Suprapubic skin (tissue), 4 donors: ENCODE measurements at regions not wholly inside any gene's neighbourhood (a gene's known extent, or its start where the extent isn't known, plus 50 kb on each side); places are given as distances from the start of the nearest gene placed in this dataset.

Source experiments
- DNase-seq, 2 donors: peaks; one replicate each; pipeline ENCODE4 v3.0.0-alpha.2; 2019; ENCODE audit warnings: low spot score in 2 of 2
- H3K27ac ChIP-seq: fragments of 200-600 bp; sonication (generic); one replicate; pipeline ENCODE4 v1.5.1; 2019
- H3K27me3 ChIP-seq: fragments of 200-600 bp; sonication (generic); one replicate; pipeline ENCODE4 v1.5.1; 2019
- H3K36me3 ChIP-seq: fragments of 200-600 bp; sonication (generic); one replicate; pipeline ENCODE4 v1.5.1; 2019
- H3K4me1 ChIP-seq: fragments of 200-600 bp; sonication (generic); one replicate; pipeline ENCODE4 v1.5.1; 2019
- H3K4me3 ChIP-seq: fragments of 200-600 bp; sonication (generic); one replicate; pipeline ENCODE4 v1.5.1; 2019; ENCODE audit warnings: mild to moderate bottlenecking
- H3K9me3 ChIP-seq: fragments of 200-600 bp; sonication (generic); one replicate; pipeline ENCODE4 v1.5.1; 2019
- EP300 ChIP-seq: sonication (generic); formaldehyde crosslinking; IDR thresholded peaks from one replicate; pipeline ENCODE4 v1.6.1; 2017; ENCODE audit warnings: antibody characterized with exemption
- POLR2A ChIP-seq, 2 donors: fragments of 450-650 bp; IDR thresholded peaks; one replicate each; pipeline ENCODE4 v1.6.1; 2017; ENCODE audit warnings: antibody characterized with exemption in 2 of 2, mild to moderate bottlenecking in 2 of 2, moderate library complexity in 2 of 2
- POLR2AphosphoS5 ChIP-seq, 3 donors: sonication (generic); formaldehyde crosslinking; IDR thresholded peaks; one replicate each; pipeline ENCODE4 v1.6.1; 2017; ENCODE audit warnings: antibody characterized with exemption in 3 of 3
- WGBS: methylation state at CpG from one replicate; pipeline ENCODE4 v1.1.5; 2018; 5-methylcytosine and 5-hydroxymethylcytosine counted together
- TF ChIP-seq, protein P1 (sequence below), 2 donors: fragments of 200-600 bp in 1 of 2; fragments of 450-650 bp in 1 of 2; sonication (generic) in 1 of 2; IDR thresholded peaks; one replicate each; pipeline ENCODE4 v1.5.1; 2016 to 2019; ENCODE audit warnings: antibody characterized with exemption in 2 of 2, mild to moderate bottlenecking in 1 of 2, moderate library complexity in 1 of 2

DNA sequence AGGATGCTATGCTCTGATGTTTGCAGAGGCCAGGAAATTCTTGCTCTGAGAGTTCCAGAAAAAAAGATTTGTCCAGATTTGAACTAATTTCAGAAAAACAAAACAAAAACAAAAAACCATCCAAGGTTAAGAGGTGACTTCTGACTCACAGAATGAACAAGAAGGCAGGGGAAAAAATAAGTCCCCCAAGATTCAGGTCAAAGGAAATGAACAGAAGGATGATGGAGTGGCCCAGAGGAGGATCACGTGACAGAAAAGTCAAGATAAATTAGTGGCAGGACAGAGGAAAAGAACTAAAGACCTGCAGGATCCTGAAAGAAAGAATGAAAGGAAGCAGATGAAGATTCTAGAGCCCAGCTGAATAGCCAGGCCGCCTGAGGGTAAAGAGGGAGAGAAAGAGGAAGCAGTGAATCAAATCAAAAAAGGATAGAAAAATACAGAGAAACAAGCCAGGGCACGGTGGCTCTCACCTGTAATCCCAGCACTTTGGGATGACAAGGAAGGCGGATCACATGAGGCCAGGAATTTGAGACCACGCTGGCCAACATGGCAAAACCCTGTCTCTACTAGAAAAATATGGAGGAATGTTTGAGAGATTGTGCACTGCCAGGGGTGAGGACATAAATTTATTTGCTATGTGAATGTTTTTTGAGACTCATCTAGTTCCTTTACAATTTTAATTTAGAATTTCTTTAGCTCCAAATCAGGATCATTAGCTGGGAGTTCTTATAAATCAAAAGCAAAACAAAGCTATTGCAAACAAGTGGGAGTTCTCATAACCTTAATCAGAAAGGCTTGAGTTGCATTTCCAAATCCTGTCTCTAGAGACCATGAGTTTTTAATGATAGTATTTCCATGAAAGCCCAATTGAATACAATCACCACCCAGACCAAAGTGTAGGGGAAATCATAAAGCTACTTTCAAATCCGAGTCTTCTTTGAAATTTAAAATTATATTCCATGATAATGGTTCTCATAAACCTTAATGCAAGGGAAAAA is 217.1 kb upstream of the PLEKHG7 start:
- TF ChIP-seq POLR2AphosphoS5 (IDR thresholded peaks at IDR 0.05): no peak
- no peak for TF ChIP-seq EP300
- no peak for TF ChIP-seq POLR2A (IDR thresholded peaks at IDR 0.05)
- TF ChIP-seq, protein P1, sequence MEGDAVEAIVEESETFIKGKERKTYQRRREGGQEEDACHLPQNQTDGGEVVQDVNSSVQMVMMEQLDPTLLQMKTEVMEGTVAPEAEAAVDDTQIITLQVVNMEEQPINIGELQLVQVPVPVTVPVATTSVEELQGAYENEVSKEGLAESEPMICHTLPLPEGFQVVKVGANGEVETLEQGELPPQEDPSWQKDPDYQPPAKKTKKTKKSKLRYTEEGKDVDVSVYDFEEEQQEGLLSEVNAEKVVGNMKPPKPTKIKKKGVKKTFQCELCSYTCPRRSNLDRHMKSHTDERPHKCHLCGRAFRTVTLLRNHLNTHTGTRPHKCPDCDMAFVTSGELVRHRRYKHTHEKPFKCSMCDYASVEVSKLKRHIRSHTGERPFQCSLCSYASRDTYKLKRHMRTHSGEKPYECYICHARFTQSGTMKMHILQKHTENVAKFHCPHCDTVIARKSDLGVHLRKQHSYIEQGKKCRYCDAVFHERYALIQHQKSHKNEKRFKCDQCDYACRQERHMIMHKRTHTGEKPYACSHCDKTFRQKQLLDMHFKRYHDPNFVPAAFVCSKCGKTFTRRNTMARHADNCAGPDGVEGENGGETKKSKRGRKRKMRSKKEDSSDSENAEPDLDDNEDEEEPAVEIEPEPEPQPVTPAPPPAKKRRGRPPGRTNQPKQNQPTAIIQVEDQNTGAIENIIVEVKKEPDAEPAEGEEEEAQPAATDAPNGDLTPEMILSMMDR (IDR thresholded peaks at IDR 0.05): no peak
- WGBS: 61% methylated on average over 6 of the region's 6 CpGs
- peak overlapping the region; percentile 10 for H3K27ac ChIP-seq

DNA sequence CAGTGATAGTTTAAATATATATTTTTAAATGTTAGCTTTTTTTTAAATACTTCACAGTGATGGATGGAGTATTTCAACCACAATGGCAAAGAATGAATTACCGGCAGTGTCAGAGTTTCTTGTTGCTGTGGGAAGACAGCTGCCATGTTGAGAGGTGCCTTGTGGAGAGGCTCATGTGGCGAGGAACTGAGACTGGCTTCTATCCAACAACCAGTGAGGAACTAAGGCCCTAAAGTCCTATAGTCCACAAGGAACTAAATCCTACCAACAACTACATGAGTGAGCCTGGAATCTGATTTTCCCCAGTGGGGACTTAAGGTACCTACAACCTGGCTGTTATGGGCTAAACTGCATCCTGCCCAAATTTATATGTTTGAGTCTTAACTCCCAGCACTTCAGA is 220.2 kb upstream of the PLEKHG7 start:
- DNase-seq: no peak
- Histone ChIP-seq H3K4me3 (no peak overlapping the region), H3K27ac (no peak overlapping the region), H3K9me3 (no peaks in the 10 kb centered on the region), H3K4me1 (peaks cover 2% of the 10 kb centered on the region), H3K36me3 (no peaks in the 10 kb centered on the region), H3K27me3 (no peaks in the 10 kb centered on the region)
- TF ChIP-seq EP300: no peak
- no peak for TF ChIP-seq POLR2AphosphoS5 (IDR thresholded peaks at IDR 0.05)
- TF ChIP-seq, protein P1 (IDR thresholded peaks at IDR 0.05): no peak
- TF ChIP-seq POLR2A (IDR thresholded peaks at IDR 0.05): no peak
- WGBS: 83% methylated on average over 2 of the region's 2 CpGs

More for the DNA sequence above, 217.1 kb upstream of the PLEKHG7 start:
- Histone ChIP-seq H3K4me3 (no peak overlapping the region), H3K4me1 (peaks cover 2% of the 10 kb centered on the region), H3K36me3 (no peaks in the 10 kb centered on the region), H3K9me3 (no peaks in the 10 kb centered on the region), H3K27me3 (no peaks in the 10 kb centered on the region)
- DNase-seq: no peak

DNA sequence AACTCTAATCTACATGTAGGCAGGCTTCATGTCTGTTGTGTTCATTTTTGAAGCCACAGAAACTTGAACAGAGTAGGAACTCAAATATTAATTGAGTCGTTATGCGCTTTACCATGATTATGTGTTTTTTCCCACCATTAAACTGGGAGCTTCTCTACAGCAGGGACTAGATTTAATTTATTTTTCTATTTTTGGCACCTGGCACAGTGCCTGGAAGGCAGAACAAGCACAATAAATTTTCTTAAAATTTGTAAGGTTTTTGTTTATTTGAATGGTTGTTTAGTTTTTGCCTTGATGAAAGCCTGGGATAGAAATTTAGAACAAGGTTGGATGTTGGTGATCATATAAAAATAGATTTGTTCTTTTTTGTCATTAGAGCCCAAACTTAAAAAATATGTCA is 221.7 kb upstream of the PLEKHG7 start:
- Histone ChIP-seq H3K27ac (no peak overlapping the region), H3K36me3 (no peaks in the 10 kb centered on the region), H3K4me1 (peaks cover 2% of the 10 kb centered on the region), H3K4me3 (no peak overlapping the region), H3K27me3 (no peaks in the 10 kb centered on the region), H3K9me3 (no peaks in the 10 kb centered on the region)
- TF ChIP-seq, protein P1 (IDR thresholded peaks at IDR 0.05): no peak
- TF ChIP-seq POLR2A (IDR thresholded peaks at IDR 0.05): no peak
- TF ChIP-seq EP300: no peak
- no peak for TF ChIP-seq POLR2AphosphoS5 (IDR thresholded peaks at IDR 0.05)
- 96% methylated on average over 2 of the region's 2 CpGs for WGBS
- no peak for DNase-seq

DNA sequence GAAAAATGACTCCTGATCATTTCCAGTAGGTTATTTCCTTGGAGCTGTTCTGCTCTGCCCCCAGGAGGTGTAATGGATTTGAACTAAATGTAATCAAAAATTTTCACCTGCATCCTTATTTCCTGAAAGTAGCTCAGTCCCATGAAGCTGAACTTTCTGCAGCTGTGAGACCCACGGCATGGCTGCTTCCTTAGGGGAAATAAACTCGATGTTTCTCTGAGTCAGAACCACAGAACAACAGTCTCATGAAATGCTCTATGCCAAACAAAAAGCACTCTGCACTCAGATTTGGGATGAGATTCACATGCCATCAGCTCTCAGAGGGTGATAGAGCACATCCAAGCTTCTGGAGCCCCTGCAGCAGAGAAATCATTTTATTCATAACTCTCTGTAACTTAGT is 224.1 kb upstream of the PLEKHG7 start:
- Histone ChIP-seq H3K27ac (no peak overlapping the region), H3K4me3 (no peak overlapping the region), H3K36me3 (no peaks in the 10 kb centered on the region), H3K9me3 (no peaks in the 10 kb centered on the region), H3K4me1 (no peaks in the 10 kb centered on the region), H3K27me3 (no peaks in the 10 kb centered on the region)
- no peak for DNase-seq
- TF ChIP-seq EP300 (no peak), POLR2AphosphoS5 (IDR thresholded peaks at IDR 0.05) (no peak), POLR2A (IDR thresholded peaks at IDR 0.05) (no peak)
- TF ChIP-seq, protein P1 (IDR thresholded peaks at IDR 0.05): no peak
- 38% methylated on average over 2 of the region's 2 CpGs for WGBS

DNA sequence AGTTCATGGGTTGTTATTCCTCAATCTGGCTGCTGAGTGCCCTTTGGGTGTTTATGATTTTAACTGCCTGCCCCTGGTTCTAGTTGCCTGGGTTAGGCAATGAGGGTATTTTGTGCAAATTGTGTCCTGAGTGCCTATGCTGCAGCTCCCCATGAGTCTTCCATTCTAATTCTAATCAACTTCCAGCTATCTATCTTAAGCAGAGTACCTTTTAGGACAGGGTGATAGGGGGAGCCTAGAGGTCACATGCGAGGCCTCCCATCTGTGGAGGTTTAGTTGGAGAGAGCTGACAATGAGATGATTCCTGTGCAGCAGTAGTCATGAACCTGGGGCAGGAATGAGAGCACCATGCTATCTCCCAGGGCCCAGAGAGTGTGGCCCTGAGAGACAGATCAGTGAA is 225.9 kb upstream of the PLEKHG7 start:
- H3K36me3 ChIP-seq: no peaks in the 10 kb centered on the region
- WGBS: 100% methylated on average over 1 of the region's 1 CpG
- no peaks in the 10 kb centered on the region for H3K4me1 ChIP-seq
- no peak for DNase-seq
- no peak for TF ChIP-seq POLR2A (IDR thresholded peaks at IDR 0.05)
- H3K27me3 ChIP-seq: no peaks in the 10 kb centered on the region
- H3K9me3 ChIP-seq: no peaks in the 10 kb centered on the region
- no peak overlapping the region for H3K4me3 ChIP-seq
- no peak overlapping the region for H3K27ac ChIP-seq
